ENCODE measurements at regions not wholly inside any gene's neighbourhood (a gene's known extent, or its start where the extent isn't known, plus 50 kb on each side); places are given as distances from the start of the nearest gene placed in this dataset.

- DNase-seq (ENCODE audit: low spot score): no peak
- TF ChIP-seq CTCF (IDR thresholded peaks at IDR 0.05; ENCODE audit: extremely low read depth, insufficient read depth, missing control alignments): no peak
- in situ Hi-C loops (cut with MboI; ENCODE audit: low pct_unique_long_range_greater_than_20kb, low sequenced_read_pairs, unreplicated experiment): no loop called here
Observed at GRCh38 chr5:29015523-29015922, 1977.1 kb upstream of the CDH9 start.

- no peak for TF ChIP-seq CTCF (IDR thresholded peaks at IDR 0.05; ENCODE audit: extremely low read depth, insufficient read depth, missing control alignments)
- DNase-seq (ENCODE audit: low spot score): no peak
- in situ Hi-C loops (cut with MboI; ENCODE audit: low pct_unique_long_range_greater_than_20kb, low sequenced_read_pairs, unreplicated experiment): no loop called here
Observed at GRCh38 chr5:29005386-29005785, 1967.0 kb upstream of the CDH9 start.

- DNase-seq (ENCODE audit: low spot score): no peak
- in situ Hi-C loops (cut with MboI; ENCODE audit: low pct_unique_long_range_greater_than_20kb, low sequenced_read_pairs, unreplicated experiment): no loop called here
- no peak for TF ChIP-seq CTCF (IDR thresholded peaks at IDR 0.05; ENCODE audit: extremely low read depth, insufficient read depth, missing control alignments)
Observed at GRCh38 chr5:29002481-29002880, 1964.1 kb upstream of the CDH9 start.

- in situ Hi-C loops (cut with MboI; ENCODE audit: low pct_unique_long_range_greater_than_20kb, low sequenced_read_pairs, unreplicated experiment): no loop called here
- DNase-seq (ENCODE audit: low spot score): no peak
- TF ChIP-seq CTCF (IDR thresholded peaks at IDR 0.05; ENCODE audit: extremely low read depth, insufficient read depth, missing control alignments): no peak
Observed at GRCh38 chr5:29001666-29002065, 1963.3 kb upstream of the CDH9 start.

GRCh38 chr5:28984639-28985038 is 1946.3 kb upstream of the CDH9 start:
- no peak for TF ChIP-seq CTCF (IDR thresholded peaks at IDR 0.05; ENCODE audit: extremely low read depth, insufficient read depth, missing control alignments)
- DNase-seq (ENCODE audit: low spot score): no peak
- in situ Hi-C loops (cut with MboI; ENCODE audit: low pct_unique_long_range_greater_than_20kb, low sequenced_read_pairs, unreplicated experiment): no loop called here

- TF ChIP-seq CTCF (IDR thresholded peaks at IDR 0.05; ENCODE audit: extremely low read depth, insufficient read depth, missing control alignments): no peak
- in situ Hi-C loops (cut with MboI; ENCODE audit: low pct_unique_long_range_greater_than_20kb, low sequenced_read_pairs, unreplicated experiment): no loop called here
- DNase-seq (ENCODE audit: low spot score): no peak
Observed at GRCh38 chr5:28975508-28975907, 1937.1 kb upstream of the CDH9 start.

GRCh38 chr5:28967848-28968247 is 1929.5 kb upstream of the CDH9 start:
- in situ Hi-C loops (cut with MboI; ENCODE audit: low pct_unique_long_range_greater_than_20kb, low sequenced_read_pairs, unreplicated experiment): no loop called here
- TF ChIP-seq CTCF (IDR thresholded peaks at IDR 0.05; ENCODE audit: extremely low read depth, insufficient read depth, missing control alignments): no peak
- DNase-seq (ENCODE audit: low spot score): no peak
